ENCODE measurements at regions not wholly inside any gene's neighbourhood (a gene's known extent, or its start where the extent isn't known, plus 50 kb on each side); places are given as distances from the start of the nearest gene placed in this dataset.

GRCh38 chr1:186557147-186557777 lies 96.3 kb upstream of the PDC start:
- no peak for DNase-seq (ENCODE audit: low read depth)

GRCh38 chr1:186550832-186551231 lies 89.9 kb upstream of the PDC start:
- no peak for DNase-seq (ENCODE audit: low read depth)

GRCh38 chr1:186541003-186541402 lies 80.1 kb upstream of the PDC start:
- no peak for DNase-seq (ENCODE audit: low read depth)

- no peak for DNase-seq (ENCODE audit: low read depth)
These were observed 79.6 kb upstream of the PDC start for GRCh38 chr1:186540521-186540920.

- DNase-seq (ENCODE audit: low read depth), result no peak
These were observed 75.5 kb upstream of the PDC start for GRCh38 chr1:186536273-186536890.

GRCh38 chr1:186535388-186536133 lies 74.6 kb upstream of the PDC start:
- peak; percentile 61 for DNase-seq (ENCODE audit: low read depth)

GRCh38 chr1:186534401-186534800 lies 73.5 kb upstream of the PDC start:
- peak; percentile 13 for DNase-seq (ENCODE audit: low read depth)

GRCh38 chr1:186532466-186532865 lies 71.6 kb upstream of the PDC start:
- DNase-seq (ENCODE audit: low read depth), result no peak

GRCh38 chr1:186531561-186532165 lies 70.7 kb upstream of the PDC start:
- DNase-seq (ENCODE audit: low read depth), result no peak

GRCh38 chr1:186530109-186530508 lies 69.2 kb upstream of the PDC start:
- no peak for DNase-seq (ENCODE audit: low read depth)

GRCh38 chr1:186519982-186520381 lies 59.1 kb upstream of the PDC start:
- DNase-seq (ENCODE audit: low read depth), result no peak

- DNase-seq (ENCODE audit: low read depth), result no peak
These were observed 58.0 kb upstream of the PDC start for GRCh38 chr1:186518822-186519381.

GRCh38 chr1:186518395-186518794 lies 57.5 kb upstream of the PDC start:
- DNase-seq (ENCODE audit: low read depth), result no peak

GRCh38 chr1:186514367-186514766 lies 53.5 kb upstream of the PDC start:
- no peak for DNase-seq (ENCODE audit: low read depth)

GRCh38 chr1:186513526-186513925 lies 52.6 kb upstream of the PDC start:
- no peak for DNase-seq (ENCODE audit: low read depth)

GRCh38 chr1:186512698-186513457 lies 52.0 kb upstream of the PDC start:
- DNase-seq (ENCODE audit: low read depth), result no peak

- no peak for DNase-seq (ENCODE audit: low read depth)
These were observed 51.1 kb upstream of the PDC start for GRCh38 chr1:186511761-186512637.

All from forelimb muscle (tissue), 1 donor.